Hindlimb muscle (tissue), 1 donor: ENCODE measurements at regions not wholly inside any gene's neighbourhood (a gene's known extent, or its start where the extent isn't known, plus 50 kb on each side); places are given as distances from the start of the nearest gene placed in this dataset.

ENCODE experiments used
- DNase-seq: peaks from one replicate; pipeline ENCODE4 v3.0.0-alpha.2; 2013

DNA sequence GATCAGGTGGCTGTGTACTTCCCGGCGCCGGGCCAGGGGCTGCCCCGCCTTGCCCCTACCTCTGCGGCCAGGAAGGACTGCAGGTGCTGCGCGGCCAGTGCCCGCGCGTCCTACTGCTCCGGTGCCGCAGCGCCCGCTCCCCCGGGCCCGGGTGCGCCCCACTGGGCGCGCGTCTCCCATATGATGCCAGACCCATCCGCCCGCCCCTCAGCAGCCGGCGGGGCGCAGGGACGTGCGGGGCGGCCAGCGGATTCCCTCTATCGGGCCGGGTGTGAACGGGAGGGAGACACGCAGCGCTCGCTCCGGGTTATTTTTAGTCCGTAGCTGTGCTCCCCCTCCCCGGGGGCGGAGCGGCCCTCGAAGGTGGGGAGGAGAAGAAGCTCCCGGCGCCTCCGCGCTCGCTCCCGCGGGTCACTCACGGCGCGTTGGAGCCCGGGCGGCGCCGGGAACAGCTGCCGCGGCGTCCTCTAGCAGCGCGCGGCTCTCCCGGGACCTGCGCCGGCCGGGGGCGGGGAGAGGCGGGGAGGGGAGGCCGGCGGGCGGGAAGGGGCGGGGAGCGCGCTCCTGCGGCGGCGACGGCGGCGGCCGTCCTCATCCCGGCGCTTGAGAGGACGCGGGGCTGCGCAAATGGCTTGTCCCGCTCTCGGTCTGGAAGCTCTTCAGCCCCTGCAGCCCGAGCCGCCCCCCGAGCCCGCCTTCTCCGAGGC is 103.6 kb downstream of the UCHL1 start:
- DNase-seq, result peak; percentile 84

DNA sequence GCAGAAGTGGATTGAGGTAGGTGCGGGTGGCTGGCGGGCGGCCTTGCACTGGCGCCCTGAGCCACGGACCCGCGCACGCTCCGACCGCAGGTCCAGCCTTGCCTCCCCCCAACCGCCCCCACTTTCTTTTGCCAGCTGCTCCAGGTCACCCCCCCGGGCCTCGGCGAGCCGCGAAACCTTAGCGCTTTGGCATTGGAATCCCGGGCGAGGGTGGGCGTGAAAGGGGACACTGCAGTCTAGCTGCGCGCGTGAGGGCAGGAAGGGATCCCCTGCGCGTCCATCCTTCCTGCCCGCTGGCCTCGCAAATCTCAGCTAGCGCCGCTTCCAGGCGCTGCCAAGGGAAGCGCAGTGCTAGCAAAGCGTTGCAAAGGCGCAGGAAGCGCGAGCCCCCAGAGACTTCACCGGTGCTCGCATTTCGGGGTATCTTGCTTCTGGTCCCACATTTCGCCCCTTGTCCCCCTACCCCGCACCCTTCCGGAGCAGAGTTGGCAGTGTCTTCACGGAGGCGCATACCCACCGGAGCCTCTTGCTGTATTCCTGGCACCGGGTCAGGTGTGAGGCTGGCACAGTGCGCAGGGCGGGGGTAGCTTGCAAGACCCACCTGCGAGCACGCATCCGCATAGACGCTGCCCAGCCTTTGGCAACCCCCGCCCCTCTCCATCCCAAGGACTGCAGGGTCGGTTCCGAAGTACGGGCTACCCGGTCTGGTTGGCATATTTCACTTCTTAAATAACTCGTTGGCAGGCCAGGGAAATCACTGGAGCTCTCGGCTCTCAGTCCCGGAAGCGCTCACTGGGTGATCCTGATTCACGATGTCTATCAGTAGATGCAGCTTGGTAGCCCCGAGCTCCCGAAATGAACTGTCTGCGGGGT is 104.4 kb downstream of the UCHL1 start:
- DNase-seq, result peak; percentile 54

DNA sequence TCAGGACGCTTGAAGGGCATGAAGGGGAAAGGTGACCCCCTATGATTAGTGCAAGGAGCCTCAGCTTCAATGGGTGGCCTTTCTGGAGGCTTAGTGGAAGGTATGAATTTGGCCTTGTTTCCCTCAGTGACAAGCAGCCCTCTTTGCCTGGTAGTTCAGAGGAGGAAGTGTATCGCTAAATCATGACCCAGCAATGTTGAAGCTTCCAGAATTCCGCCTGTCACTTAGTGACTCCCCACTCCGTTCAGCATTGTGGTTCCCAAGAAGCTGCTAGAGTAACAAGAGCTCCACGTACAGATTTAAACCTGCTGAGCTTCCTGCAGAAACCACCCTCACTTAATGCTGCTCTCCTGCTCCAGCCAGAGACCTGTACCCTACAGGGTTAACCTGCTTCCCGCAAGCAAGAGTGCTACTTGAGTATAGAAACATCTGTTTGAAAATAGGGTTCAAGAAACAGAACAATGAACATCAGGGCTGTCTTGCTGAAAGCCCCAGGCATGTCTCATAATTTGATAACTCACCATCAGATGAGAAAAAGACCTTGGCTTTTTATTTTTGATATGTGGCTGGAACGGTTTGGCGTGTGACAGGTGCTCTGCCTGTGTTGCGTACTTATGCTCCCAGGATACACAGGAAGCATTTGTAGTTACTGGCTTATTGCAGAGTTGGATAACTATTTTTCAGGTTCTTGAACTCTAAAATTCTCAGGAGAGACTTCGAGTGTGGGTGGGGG is 105.2 kb downstream of the UCHL1 start:
- DNase-seq, result no peak

DNA sequence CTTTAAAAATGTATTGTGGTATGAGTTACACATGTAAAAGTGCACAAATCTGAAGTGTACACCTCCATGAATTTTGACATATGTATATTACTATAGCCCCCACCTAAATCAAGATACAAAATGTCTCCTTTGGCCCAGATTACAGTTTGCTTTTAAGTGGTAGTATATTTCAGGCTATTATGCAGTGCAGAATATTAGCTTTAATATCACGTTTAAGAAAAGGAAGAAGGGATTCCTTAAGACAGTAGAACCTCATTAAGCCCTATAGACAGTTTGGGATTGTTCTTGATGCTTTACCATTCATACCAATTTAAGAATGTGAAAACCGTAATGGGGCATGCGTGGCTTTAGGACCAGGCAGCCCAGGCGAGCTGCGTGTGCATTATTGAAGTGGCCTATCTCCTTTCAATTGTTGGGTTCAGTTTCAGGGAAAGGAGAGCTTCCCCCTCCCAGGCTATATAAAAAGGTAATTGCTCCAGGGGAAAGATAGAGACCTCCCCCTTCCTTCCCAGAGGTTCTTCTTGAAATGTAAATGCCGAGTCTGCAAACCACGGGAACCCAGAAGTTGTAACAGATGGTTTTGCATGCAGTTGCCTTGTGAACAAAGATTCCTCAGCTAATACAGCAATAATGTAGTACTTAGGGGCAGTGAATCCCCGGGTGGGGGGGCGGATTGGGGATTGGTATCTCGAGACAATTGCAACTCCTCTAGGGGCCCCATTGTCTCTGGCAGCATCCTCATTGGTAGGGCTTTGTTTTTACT is 106.1 kb downstream of the UCHL1 start:
- no peak for DNase-seq

DNA sequence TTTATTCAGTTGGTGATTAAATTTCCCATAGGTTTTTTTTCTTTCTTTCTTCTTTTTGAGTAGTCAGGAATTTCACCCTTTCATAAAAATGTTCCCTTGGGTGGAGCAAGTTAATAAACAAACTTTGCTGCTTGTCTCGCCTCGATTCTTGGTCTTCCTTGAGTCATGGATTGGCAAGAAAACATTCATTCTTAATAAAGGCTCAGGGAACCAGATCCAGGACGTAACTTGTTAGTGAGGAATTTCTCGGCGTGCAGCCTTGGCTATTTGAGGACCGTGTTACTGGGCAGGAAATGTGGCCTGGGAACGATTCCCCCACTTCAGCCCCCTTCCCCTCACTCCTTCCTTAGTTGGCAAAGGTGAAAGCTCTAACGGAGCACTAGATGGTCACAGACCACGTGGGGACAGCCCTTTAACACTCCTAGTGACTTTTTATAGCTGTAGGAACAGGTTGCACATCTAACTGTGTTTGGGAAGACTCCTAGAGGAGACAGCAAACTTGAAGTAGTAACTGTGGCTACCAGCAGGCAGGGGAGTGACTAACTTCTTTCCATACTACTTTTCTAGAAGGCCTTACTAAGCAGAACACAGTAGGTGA is 106.8 kb downstream of the UCHL1 start:
- peak; percentile 53 for DNase-seq

DNA sequence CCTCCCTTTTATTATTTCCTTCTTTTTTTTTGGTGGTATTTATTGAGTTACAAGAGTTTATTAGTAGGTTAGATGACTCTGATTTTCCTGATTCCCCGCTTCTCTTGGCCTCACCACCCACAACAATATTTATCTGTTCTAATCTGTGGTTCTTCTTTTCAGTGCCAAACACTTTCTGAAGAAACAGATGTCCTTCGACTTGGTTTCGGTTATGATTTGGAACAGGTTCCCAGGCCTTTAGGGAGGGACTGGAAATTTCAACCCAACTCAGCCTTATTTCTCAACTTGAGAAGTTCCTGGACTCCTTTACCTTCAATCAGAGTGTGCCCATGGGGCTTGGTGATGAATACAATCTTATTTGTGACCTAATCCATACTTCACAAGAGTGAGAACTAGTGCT is 108.1 kb downstream of the UCHL1 start:
- DNase-seq, result no peak

DNA sequence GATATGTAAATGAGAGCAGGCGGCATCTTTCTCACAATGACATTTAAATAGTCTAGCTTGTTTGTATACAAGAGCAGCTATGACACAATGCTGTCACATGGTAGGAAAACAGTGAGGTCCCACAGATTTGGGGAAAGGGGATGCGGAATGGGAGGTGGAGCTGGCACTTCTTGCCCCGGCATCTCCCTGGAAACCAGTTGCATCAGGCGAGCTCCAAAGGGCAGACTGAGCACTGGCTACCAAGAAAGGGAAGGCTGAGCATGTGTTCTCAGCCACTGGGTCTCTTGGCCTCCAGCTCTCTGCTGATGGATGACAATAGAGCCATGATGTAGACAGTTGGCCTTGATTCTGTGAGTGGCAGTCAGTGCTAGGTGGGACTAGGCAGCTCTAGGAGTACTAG is 109.0 kb downstream of the UCHL1 start:
- no peak for DNase-seq

DNA sequence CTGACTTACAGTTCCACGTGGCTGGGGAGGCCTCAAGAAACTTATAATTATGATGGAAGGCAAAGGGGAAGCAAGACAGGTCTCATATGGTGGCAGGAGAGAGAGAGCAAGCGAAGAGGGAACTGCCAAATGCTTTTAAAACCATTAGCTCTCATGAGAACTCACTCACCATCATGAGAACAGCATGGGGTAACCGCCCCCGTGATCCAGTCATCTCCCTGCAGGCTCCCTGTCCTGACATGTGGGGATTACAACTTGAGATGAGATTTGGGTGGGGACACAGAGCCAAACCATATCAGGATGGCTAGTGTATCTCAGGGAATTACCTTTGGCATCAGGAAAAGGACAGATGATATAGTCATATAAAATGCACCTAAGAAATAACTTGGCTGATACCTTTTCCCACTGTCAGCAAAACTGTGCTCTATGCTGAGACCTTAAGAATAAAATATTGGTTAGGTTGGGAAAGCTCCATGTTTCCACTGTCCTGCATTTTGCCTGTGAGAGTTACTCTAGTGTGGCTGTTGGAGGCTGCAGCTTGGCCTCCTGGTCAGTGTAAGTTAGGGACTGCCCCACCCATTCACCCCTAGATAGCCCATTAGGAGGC is 110.3 kb downstream of the UCHL1 start:
- no peak for DNase-seq

DNA sequence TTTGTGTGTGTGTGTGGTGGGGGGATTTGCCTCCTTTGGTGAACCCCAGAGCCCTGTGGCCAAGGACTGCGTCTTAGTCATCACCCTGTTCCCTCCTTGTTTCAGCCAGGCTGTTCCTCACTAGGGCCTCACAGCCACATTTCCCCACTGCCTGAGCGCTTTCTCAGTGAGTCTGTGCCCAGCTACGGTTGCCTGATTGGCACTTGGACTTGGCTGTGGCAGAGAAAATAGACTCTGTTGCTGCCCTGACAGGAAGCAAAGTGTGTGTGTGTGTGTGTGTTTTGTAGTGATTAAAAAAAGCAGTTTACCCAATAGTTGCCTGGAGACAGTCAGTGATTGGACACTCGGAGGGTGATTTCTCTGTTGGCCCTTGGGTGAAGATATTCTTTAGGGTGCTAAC is 113.0 kb downstream of the UCHL1 start:
- no peak for DNase-seq

DNA sequence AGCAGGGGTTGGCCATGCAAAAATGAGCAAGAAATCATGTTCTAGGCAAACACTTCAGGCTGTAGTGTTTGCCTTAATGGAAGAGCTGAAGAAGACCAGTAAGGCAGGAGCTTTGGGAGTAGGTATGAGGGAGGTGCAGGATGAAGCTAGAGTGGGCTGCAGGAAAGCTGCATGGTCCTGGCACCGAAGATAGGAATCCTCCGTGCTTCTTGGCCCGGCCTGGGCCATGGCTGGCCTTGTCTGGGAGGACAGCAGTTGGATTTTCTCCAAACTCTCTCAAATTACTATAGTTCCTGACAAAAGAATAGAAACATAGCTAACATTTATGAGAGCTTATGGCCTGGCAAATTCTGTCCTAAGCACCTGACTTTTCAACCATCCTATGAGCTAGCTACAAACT is 116.5 kb downstream of the UCHL1 start:
- DNase-seq, result no peak

DNA sequence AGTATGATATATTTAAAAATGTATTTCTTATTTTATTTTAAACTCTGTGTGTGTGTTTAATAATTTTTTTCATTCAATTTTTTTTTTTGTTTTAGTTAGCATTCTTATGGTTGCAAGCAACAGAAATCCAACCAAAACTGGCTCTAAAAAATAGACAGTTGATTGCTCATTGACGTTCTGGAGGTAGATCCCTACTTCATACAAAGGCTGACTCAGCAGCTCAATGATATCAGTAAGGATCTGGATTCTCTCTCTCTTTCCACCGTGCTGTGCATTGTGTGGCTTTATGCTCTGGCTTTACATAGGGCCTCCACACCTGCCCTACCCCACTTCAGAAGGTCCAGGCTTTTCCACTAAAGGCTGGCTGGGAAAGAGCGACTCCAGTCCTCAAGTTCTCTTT is 117.8 kb downstream of the UCHL1 start:
- no peak for DNase-seq

DNA sequence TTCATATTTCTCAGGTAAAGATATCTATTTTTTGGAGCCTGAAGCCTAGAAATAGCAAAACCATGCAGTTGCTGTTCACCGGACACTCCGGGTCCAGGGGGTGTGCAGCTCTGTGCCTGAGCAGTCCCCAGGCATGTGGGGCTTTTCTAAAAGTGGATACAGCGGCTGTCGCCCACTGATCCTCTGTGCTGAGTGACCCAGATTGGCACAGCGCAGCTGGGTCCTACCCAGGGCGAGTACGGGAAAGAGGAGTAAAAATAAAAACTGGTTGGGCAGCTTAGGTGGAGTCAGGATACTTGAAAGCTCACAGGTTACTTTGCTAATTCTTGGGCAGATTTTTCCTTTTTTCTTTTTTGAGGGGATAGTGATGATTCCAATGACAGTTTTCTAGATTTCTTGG is 118.8 kb downstream of the UCHL1 start:
- no peak for DNase-seq

DNA sequence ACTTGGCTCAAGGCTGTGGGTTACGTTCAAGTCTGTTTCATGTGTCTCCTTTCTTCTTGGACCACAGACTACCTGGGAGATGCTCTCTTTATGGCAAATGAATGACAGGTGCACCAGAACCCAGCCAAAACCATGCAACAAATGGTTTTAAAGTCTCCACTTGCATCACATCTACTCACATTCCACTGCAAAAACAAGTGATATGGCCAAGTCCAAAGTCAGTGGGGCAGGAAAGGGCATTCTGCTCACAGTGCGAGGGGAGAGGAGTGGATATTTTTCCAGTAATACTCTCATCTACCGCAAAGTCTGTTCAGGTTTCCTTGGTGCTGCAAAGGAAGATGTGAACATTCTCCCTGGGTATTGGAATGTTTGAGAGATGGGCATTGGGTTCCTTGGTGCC is 120.5 kb downstream of the UCHL1 start:
- no peak for DNase-seq

DNA sequence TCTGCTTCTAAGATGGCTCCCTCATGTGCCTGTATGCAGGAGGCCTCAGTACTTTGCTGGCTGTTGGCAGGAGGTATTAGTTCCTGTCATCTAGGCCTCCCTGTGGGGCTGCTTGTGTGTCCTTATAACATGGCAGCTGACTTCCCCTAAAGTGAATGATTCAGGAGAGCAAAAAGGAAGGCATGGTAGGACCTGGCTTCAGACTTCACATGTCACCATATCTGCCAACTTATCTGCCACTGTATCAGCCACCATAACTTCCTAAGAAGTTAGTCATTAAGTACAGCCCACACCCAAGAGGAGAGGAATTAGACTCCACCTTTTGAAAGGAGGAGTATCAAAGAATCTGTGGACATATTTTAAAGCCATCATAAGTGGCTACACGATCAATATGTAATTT is 122.5 kb downstream of the UCHL1 start:
- DNase-seq, result no peak

DNA sequence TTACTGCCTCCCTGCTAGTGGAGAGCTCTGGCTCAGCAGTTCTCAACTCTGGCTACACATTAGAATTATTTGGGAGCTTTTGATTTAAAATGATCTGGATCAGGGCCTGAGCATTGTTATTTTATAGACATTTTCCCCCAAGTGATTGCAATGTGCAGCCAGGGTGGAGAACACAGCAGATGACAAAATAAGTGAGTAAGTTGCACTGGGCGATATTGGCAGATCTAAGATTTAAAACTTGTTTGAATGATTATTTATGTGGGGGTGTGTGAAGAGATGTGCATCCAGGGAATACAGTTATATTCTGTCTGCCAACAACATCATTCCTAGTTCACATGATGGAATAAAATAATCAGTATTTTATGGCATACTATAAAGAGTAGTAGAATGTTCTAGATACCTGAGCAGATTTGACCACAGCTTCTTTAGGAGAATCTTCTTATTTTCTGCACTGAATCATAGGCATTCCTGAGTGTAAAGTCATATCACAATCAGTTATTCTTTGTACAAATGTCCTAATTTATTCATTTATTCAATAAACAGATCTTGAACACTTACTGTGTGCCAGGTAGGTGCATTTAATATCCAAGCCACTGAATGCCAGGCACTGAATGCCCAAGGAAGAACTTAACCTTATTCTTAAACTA is 123.9 kb downstream of the UCHL1 start:
- no peak for DNase-seq

DNA sequence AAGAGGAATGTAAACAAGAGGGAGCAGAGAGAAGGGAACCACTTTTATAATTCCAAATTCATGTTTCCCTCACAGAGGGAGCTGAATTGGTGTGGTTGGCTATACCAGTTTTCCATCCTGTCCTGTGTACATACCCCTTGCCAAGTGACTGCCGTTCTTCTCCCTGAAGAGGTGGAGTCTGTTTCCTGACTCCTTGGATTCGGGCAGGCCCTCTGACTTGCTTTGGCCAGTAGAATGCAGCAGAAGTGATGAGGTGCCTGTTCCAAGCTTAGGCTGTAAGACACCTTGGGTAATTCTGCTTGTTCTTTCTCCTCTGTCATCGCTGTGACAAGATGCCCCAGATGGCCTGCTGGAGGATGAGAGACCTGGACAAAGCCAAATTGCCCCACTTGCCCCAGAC is 124.7 kb downstream of the UCHL1 start:
- DNase-seq, result no peak

DNA sequence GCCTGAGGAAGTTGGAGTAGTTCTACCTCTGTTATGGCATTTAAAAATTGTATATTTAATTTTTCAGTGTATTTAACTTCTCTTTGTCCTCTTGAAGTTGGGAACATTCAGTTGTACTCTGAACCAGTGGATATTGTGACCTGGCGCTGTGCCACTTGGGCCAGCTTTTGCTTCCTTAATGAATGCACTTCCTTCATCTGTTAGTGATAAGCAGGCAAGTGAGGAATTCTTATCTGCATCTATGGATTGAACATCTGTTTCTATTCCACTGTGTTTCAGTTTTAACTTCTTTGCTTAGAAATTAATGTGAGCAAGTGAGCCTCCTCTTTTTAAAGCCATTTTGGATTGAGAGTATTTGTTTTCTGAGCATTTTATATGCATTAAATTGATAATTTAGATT is 128.3 kb downstream of the UCHL1 start:
- no peak for DNase-seq

DNA sequence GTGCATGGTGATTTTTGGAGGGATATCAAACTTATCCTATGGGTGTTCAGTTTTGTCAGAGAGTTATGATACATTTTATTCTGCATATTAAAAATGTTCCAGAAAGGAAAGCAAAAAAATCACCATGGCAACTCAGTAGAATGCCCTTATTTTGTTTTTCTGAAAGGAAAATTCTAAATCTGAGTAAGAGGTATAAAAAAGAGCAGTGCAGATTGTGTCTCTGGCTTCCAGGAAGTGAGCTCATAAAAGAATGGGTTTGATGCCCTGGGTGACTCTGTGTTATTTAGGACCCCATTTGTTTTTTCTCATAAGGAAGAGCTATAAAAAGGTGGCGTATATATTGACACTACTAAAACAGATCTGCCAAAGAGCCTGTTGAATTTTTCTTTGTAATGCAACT is 128.8 kb downstream of the UCHL1 start:
- DNase-seq, result no peak

DNA sequence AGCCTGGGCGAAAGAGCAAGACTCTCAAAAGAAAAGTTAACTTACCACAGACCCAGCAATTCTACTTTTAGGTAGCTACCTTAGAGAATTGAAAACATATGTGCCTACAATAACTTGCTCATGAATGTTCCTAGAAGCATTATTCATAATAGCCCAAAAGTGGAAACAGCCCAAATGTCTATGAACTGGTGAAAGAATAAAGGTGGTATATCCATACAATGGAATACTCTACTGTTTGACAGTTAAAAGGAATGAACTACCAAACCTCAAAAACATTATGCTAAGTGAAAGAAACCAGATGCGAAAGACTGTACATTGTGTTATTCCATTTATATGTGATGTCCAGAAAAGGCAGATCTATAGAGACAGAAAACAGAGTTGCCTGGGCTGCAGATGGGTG is 131.4 kb downstream of the UCHL1 start:
- DNase-seq, result no peak

DNA sequence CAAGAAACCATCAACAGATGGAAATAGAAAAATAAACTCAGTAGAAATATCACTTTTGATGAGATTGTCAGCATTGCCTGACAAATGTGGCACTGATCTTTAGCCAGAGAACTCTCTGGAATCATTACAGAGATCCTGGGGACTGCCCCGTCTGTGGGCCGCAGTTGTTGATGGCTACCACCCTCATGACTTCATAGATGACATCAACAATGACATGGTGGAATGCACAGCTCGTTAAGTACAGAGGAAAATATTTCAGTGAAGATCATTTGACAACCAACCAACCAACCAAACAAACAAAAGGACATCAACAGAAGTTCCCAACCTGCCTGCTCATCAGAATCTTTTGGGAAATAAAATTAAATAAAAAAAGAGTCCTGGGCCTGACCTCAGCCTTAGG is 132.6 kb downstream of the UCHL1 start:
- DNase-seq, result no peak

DNA sequence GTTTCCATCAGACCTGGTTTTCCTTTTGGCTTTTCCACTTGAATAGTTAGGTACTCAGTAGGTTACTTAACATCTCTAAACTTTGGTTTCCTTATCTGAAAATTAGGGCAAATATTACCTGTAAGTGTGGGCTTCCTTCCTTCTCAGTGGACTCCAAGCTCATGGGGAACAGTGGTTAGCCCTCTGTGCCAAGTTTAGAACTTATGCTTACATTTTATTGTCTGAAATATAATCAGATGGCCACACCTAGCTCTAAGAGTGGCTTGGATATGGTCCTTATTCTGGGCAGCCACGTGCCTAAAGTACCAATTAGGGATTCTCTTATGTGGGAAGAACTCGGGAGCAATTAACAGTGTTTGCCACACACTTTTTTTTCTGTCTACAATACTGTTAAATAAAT is 133.9 kb downstream of the UCHL1 start:
- no peak for DNase-seq
